Pulmonary artery endothelial cell (primary cell): ENCODE measurements at regions not wholly inside any gene's neighbourhood (a gene's known extent, or its start where the extent isn't known, plus 50 kb on each side); places are given as distances from the start of the nearest gene placed in this dataset.

Source experiments
- DNase-seq: peaks from one replicate; pipeline ENCODE4 v3.0.0-alpha.2; 2011; ENCODE audit warnings: low read depth, low spot score

GRCh38 chr4:184528713-184529112 is 54.4 kb upstream of the IRF2 start:
- DNase-seq = no peak

- no peak for DNase-seq
Measured at GRCh38 chr4:184528051-184528450, 53.7 kb upstream of the IRF2 start.

DNA sequence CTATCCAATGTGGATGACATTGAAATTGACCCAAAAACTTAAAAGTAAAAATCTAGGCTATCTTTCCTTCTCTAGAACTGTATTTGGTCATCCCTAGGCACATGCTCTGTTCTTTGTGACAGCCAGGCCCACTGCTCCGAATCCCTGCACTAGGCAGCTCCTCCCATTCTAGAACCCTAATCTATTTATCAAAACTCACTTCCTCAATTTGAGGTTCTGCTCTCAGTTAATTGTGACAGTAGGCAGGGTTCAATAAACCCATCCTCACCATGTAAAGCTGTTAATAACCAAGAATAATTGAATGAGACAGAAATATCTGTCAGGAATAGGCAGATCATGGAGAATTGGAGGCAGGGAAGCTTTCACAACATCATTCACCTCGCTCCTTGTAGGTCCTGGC is 51.9 kb upstream of the IRF2 start:
- no peak for DNase-seq
